ENCODE measurements at regions not wholly inside any gene's neighbourhood (a gene's known extent, or its start where the extent isn't known, plus 50 kb on each side); places are given as distances from the start of the nearest gene placed in this dataset.

GRCh38 chr15:70566047-70566835, 197.1 kb downstream of the UACA start (continued):
- TF ChIP-seq ZZZ3 (IDR thresholded peaks at IDR 0.05) = no peak

DNA sequence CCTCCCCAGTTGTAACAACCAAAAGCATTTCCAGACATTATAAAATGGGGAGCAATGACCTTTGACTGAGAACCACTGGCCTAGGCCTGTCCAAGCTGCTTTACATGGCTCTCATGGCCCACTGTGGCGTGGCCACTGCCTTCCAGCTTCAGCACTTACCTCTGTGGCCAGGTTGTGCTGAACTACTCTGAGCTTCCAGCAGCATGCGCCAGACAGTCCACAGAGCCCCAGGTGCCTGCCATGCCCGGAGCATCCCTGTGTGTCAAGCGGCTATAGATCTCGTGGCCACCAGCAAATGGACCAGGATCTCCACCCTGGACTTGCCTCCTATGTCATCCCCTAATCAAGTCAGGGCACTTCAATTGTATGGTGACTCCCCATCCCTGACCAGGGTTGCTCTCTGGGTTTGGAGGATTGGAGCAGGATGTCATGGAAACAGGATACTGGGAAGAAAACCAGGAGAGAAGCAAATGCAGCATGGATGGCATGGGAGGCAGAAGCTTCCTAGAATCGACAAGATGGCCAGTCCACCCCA, 199.7 kb downstream of the UACA start:
- no peak for DNase-seq (ENCODE audit: extremely low read depth in 1 of 4, low spot score in 3 of 4)
- in situ Hi-C loops (cut with MboI) = no loop called here

More for the DNA sequence above, 199.7 kb downstream of the UACA start:
- H3K27ac ChIP-seq (ENCODE audit: extremely low read depth, low read depth, low read length) = no peak overlapping the region
- FAIRE-seq (no peak), ATAC-seq (no peak)
- no TSS peak for BruUV-seq (replicated peaks)
- TF ChIP-seq, protein P1, sequence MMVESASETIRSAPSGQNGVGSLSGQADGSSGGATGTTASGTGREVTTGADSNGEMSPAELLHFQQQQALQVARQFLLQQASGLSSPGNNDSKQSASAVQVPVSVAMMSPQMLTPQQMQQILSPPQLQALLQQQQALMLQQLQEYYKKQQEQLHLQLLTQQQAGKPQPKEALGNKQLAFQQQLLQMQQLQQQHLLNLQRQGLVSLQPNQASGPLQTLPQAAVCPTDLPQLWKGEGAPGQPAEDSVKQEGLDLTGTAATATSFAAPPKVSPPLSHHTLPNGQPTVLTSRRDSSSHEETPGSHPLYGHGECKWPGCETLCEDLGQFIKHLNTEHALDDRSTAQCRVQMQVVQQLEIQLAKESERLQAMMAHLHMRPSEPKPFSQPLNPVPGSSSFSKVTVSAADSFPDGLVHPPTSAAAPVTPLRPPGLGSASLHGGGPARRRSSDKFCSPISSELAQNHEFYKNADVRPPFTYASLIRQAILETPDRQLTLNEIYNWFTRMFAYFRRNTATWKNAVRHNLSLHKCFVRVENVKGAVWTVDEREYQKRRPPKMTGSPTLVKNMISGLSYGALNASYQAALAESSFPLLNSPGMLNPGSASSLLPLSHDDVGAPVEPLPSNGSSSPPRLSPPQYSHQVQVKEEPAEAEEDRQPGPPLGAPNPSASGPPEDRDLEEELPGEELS (CRISPR knock-in tag; IDR thresholded peaks at IDR 0.05; ENCODE audit: borderline replicate concordance) = no peak
- TF ChIP-seq ZNF707 (CRISPR knock-in tag; conservative IDR thresholded peaks at IDR 0.05) (no peak), MAFF (IDR thresholded peaks at IDR 0.05; ENCODE audit: low read length) (no peak), FOS (IDR thresholded peaks at IDR 0.05; ENCODE audit: extremely low read depth, insufficient read length) (no peak), POLR2AphosphoS5 (IDR thresholded peaks at IDR 0.05; ENCODE audit: control insufficient read depth, insufficient read depth, low read depth, low read length) (no peak), ZC3H11A (IDR thresholded peaks at IDR 0.05; ENCODE audit: low read depth, low read length) (no peak)
- TF ChIP-seq, protein P2, sequence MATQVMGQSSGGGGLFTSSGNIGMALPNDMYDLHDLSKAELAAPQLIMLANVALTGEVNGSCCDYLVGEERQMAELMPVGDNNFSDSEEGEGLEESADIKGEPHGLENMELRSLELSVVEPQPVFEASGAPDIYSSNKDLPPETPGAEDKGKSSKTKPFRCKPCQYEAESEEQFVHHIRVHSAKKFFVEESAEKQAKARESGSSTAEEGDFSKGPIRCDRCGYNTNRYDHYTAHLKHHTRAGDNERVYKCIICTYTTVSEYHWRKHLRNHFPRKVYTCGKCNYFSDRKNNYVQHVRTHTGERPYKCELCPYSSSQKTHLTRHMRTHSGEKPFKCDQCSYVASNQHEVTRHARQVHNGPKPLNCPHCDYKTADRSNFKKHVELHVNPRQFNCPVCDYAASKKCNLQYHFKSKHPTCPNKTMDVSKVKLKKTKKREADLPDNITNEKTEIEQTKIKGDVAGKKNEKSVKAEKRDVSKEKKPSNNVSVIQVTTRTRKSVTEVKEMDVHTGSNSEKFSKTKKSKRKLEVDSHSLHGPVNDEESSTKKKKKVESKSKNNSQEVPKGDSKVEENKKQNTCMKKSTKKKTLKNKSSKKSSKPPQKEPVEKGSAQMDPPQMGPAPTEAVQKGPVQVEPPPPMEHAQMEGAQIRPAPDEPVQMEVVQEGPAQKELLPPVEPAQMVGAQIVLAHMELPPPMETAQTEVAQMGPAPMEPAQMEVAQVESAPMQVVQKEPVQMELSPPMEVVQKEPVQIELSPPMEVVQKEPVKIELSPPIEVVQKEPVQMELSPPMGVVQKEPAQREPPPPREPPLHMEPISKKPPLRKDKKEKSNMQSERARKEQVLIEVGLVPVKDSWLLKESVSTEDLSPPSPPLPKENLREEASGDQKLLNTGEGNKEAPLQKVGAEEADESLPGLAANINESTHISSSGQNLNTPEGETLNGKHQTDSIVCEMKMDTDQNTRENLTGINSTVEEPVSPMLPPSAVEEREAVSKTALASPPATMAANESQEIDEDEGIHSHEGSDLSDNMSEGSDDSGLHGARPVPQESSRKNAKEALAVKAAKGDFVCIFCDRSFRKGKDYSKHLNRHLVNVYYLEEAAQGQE (IDR thresholded peaks at IDR 0.05; ENCODE audit: borderline replicate concordance) = no peak
- TF ChIP-seq, protein P2 (CRISPR knock-in tag; IDR thresholded peaks at IDR 0.05; ENCODE audit: low read depth) = no peak
- H3K4me2 ChIP-seq (ENCODE audit: insufficient read depth, low read length) = no peak overlapping the region
- no peaks in the 10 kb centered on the region for H3K9me3 ChIP-seq (replicated peaks; ENCODE audit: control insufficient read depth, insufficient read depth, low read depth, low read length)
- H4K20me1 ChIP-seq (replicated peaks; ENCODE audit: control insufficient read depth, insufficient read depth, low read length) = no peaks in the 10 kb centered on the region; the same call in none of the 2 replicates
- ChIA-PET POLR2A (interaction anchor here (0.7 kb wide), 1 partner anchor 670 kb away, joined by 3 read pairs; no protein-coding TSS in a partner anchor), CTCF (ENCODE audit: low intra/inter-chr PET ratio) (no interaction called here)
- H3K9ac ChIP-seq (ENCODE audit: insufficient read depth in 1 of 2, low read depth in 2 of 2, low read length in 2 of 2) = no peak overlapping the region
- H3K79me2 ChIP-seq (ENCODE audit: control insufficient read depth, insufficient read depth, low read length) = no peaks in the 10 kb centered on the region
- no peaks in the 10 kb centered on the region for H3K4me1 ChIP-seq (replicated peaks in 1 of 2; ENCODE audit: control insufficient read depth in 2 of 2, insufficient read depth in 2 of 2, low read length in 2 of 2)
- intact Hi-C loops (cut with micrococcal nuclease) = no loop called here
- peaks cover 0 to 48% of the 10 kb centered on the region in 2 experiments; a peak in 3 of 5 replicates for H3K27me3 ChIP-seq (ENCODE audit: control insufficient read depth in 2 of 2, insufficient read depth in 2 of 2, low read length in 2 of 2)
- 0% methylated on average over 6 of the region's 6 CpGs for WGBS (ENCODE audit: insufficient coverage, low coverage, missing lambda C conversion rate)
- H3K36me3 ChIP-seq (ENCODE audit: control insufficient read depth, insufficient read depth, low read length) = no peaks in the 10 kb centered on the region
- H3K4me3 ChIP-seq = no peak overlapping the region
- no peak overlapping the region for H2AFZ ChIP-seq (ENCODE audit: low read depth, low read length)
- H3K9me1 ChIP-seq (ENCODE audit: control insufficient read depth, insufficient read depth, low read length) = no peaks in the 10 kb centered on the region
